Type B pancreatic cell (in vitro differentiated cells): ENCODE measurements at regions not wholly inside any gene's neighbourhood (a gene's known extent, or its start where the extent isn't known, plus 50 kb on each side); places are given as distances from the start of the nearest gene placed in this dataset.
"Not testable (repeated sequence)": the region's sequence is repeated elsewhere in the genome, so short reads cannot be mapped to it uniquely, and the experiment has no call there.

Experiments
- DNase-seq: peaks from one replicate; pipeline ENCODE4 v3.0.0; 2021; ENCODE audit warnings: mixed read lengths; ENCODE audit not compliant: unreplicated experiment; ENCODE audit errors: extremely low spot score
- H3K27ac Mint-ChIP-seq: 2 replicates; pipeline ENCODE4 v1.8.0; 2021; ENCODE audit warnings: mild to moderate bottlenecking, mixed read lengths
- H3K27me3 Mint-ChIP-seq: 2 replicates; pipeline ENCODE4 v1.8.0; 2021; ENCODE audit warnings: mixed read lengths
- H3K36me3 Mint-ChIP-seq: 2 replicates; pipeline ENCODE4 v1.8.0; 2021; ENCODE audit warnings: mixed read lengths
- H3K4me1 Mint-ChIP-seq: one replicate; pipeline ENCODE4 v1.8.0; 2021; ENCODE audit warnings: mixed read lengths; ENCODE audit not compliant: unreplicated experiment
- H3K4me3 Mint-ChIP-seq: 2 replicates; pipeline ENCODE4 v1.8.0; 2021; ENCODE audit warnings: mild to moderate bottlenecking, mixed read lengths
- H3K9me3 Mint-ChIP-seq: 2 replicates; pipeline ENCODE4 v1.8.0; 2021; ENCODE audit warnings: mixed read lengths
- CTCF ChIP-seq: fragments of 200-600 bp; sonication (generic); conservative IDR thresholded peaks from 2 replicates; pipeline ENCODE4 v1.5.0; 2021; ENCODE audit warnings: antibody characterized with exemption, mild to moderate bottlenecking

- DNase-seq: no peak
- Mint-ChIP-seq H3K27me3 (peaks cover 5% of the 10 kb centered on the region), H3K9me3 (peaks cover 26% of the 10 kb centered on the region), H3K27ac (no peak overlapping the region), H3K4me1 (peaks cover 31% of the 10 kb centered on the region), H3K4me3 (no peak overlapping the region), H3K36me3 (peaks cover 10% of the 10 kb centered on the region)
- no peak for TF ChIP-seq CTCF
These were observed 761.6 kb upstream of the GRAMD2B start for GRCh38 chr5:125661584-125661983.

- H3K4me1 Mint-ChIP-seq: peaks cover 17% of the 10 kb centered on the region
- H3K27ac Mint-ChIP-seq: peak overlapping the region; percentile 18
- peaks cover 5% of the 10 kb centered on the region for H3K27me3 Mint-ChIP-seq
- DNase-seq: no peak
- H3K36me3 Mint-ChIP-seq: peaks cover 4% of the 10 kb centered on the region
- H3K4me3 Mint-ChIP-seq: no peak overlapping the region
- TF ChIP-seq CTCF: no peak
- H3K9me3 Mint-ChIP-seq: peaks cover 19% of the 10 kb centered on the region
These were observed 754.3 kb upstream of the GRAMD2B start for GRCh38 chr5:125668884-125669283.

GRCh38 chr5:125673359-125673950 is 749.8 kb upstream of the GRAMD2B start:
- Mint-ChIP-seq H3K4me3 (no peak overlapping the region), H3K27me3 (no peaks in the 10 kb centered on the region)

GRCh38 chr5:125679522-125679921 is 743.7 kb upstream of the GRAMD2B start:
- Mint-ChIP-seq H3K27me3 (no peaks in the 10 kb centered on the region), H3K9me3 (peaks cover 11% of the 10 kb centered on the region), H3K36me3 (no peaks in the 10 kb centered on the region), H3K4me1 (peaks cover 7% of the 10 kb centered on the region), H3K4me3 (no peak overlapping the region), H3K27ac (no peak overlapping the region)
- no peak for TF ChIP-seq CTCF
- no peak for DNase-seq

More at GRCh38 chr5:125673359-125673950, 749.8 kb upstream of the GRAMD2B start:
- Mint-ChIP-seq H3K27ac (no peak overlapping the region), H3K9me3 (peaks cover 15% of the 10 kb centered on the region), H3K36me3 (no peaks in the 10 kb centered on the region), H3K4me1 (peaks cover 11% of the 10 kb centered on the region)
- TF ChIP-seq CTCF: peak; percentile 58
- DNase-seq: no peak

- DNase-seq: no peak
- H3K27ac Mint-ChIP-seq: peak overlapping the region; percentile 32
- no peak for TF ChIP-seq CTCF
- H3K4me1 Mint-ChIP-seq: peaks cover 7% of the 10 kb centered on the region
- H3K4me3 Mint-ChIP-seq: no peak overlapping the region
- no peaks in the 10 kb centered on the region for H3K36me3 Mint-ChIP-seq
- peaks cover 10% of the 10 kb centered on the region for H3K9me3 Mint-ChIP-seq
- no peaks in the 10 kb centered on the region for H3K27me3 Mint-ChIP-seq
These were observed 739.5 kb upstream of the GRAMD2B start for GRCh38 chr5:125683669-125684068.

- no peak overlapping the region for H3K4me3 Mint-ChIP-seq
- no peak for TF ChIP-seq CTCF
- DNase-seq: no peak
- peaks cover 7% of the 10 kb centered on the region for H3K4me1 Mint-ChIP-seq
- H3K9me3 Mint-ChIP-seq: peaks cover 10% of the 10 kb centered on the region
- no peak overlapping the region for H3K27ac Mint-ChIP-seq
- no peaks in the 10 kb centered on the region for H3K36me3 Mint-ChIP-seq
- no peaks in the 10 kb centered on the region for H3K27me3 Mint-ChIP-seq
These were observed 737.4 kb upstream of the GRAMD2B start for GRCh38 chr5:125685771-125686170.

- H3K4me3 Mint-ChIP-seq, H3K4me1 Mint-ChIP-seq, H3K36me3 Mint-ChIP-seq, H3K9me3 Mint-ChIP-seq, DNase-seq, H3K27ac Mint-ChIP-seq, H3K27me3 Mint-ChIP-seq: not testable (repeated sequence)
These were observed 731.3 kb upstream of the GRAMD2B start for GRCh38 chr5:125691738-125692530.
